ENCODE measurements at regions not wholly inside any gene's neighbourhood (a gene's known extent, or its start where the extent isn't known, plus 50 kb on each side); places are given as distances from the start of the nearest gene placed in this dataset.

GRCh38 chr9:134556531-134557068 lies 85.0 kb upstream of the COL5A1 start:
- Mint-ChIP-seq H3K27me3 (ENCODE audit: low read depth in 2 of 2) (no peaks in the 10 kb centered on the region), H3K27ac (no peak overlapping the region), H3K4me3 (no peak overlapping the region), H3K36me3 (no peaks in the 10 kb centered on the region), H3K9me3 (no peaks in the 10 kb centered on the region), H3K4me1 (peaks cover 19 to 20% of the 10 kb centered on the region in 2 donors)
- Histone ChIP-seq H3K9me3 (ENCODE audit: control insufficient read depth, insufficient read depth, low read length) (no peaks in the 10 kb centered on the region), H3K27ac (ENCODE audit: low read length) (no peak overlapping the region), H3K4me1 (ENCODE audit: control insufficient read depth, insufficient read depth, low read length) (peaks cover 25% of the 10 kb centered on the region), H3K4me3 (ENCODE audit: low read length) (no peak overlapping the region), H3K36me3 (ENCODE audit: control insufficient read depth, insufficient read depth, low read length) (no peaks in the 10 kb centered on the region), H3K27me3 (ENCODE audit: control insufficient read depth, insufficient read depth, low read length) (no peaks in the 10 kb centered on the region)
- ATAC-seq, result no peak
- TF ChIP-seq, protein P1, sequence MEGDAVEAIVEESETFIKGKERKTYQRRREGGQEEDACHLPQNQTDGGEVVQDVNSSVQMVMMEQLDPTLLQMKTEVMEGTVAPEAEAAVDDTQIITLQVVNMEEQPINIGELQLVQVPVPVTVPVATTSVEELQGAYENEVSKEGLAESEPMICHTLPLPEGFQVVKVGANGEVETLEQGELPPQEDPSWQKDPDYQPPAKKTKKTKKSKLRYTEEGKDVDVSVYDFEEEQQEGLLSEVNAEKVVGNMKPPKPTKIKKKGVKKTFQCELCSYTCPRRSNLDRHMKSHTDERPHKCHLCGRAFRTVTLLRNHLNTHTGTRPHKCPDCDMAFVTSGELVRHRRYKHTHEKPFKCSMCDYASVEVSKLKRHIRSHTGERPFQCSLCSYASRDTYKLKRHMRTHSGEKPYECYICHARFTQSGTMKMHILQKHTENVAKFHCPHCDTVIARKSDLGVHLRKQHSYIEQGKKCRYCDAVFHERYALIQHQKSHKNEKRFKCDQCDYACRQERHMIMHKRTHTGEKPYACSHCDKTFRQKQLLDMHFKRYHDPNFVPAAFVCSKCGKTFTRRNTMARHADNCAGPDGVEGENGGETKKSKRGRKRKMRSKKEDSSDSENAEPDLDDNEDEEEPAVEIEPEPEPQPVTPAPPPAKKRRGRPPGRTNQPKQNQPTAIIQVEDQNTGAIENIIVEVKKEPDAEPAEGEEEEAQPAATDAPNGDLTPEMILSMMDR (IDR thresholded peaks at IDR 0.05), result no peak
- DNase-seq, result no peak
- intact Hi-C loops (cut with micrococcal nuclease), result no loop called here
- 91% methylated on average over 15 of the region's 15 CpGs for WGBS (ENCODE audit: insufficient coverage)

DNA sequence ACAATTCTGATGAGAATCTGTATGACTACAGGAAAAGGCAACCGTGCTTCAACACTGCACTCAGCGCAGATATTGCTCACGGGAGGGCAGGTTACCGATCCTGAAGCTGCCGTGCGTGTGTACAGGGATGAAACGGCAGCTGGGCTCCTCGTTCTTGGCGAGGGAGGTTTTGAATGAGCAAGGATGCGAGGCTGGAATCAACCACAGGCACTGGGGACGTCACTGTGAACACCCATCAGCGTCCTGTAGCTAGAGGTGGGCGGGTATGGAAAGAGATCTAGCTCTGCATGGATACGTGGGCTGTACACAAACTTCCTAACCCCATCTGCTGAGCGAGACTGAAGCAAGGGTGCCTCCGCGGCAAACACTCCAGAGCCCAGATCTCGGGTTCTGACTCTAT lies 84.3 kb upstream of the COL5A1 start:
- no peaks in the 10 kb centered on the region for H3K9me3 Mint-ChIP-seq
- no peaks in the 10 kb centered on the region for H3K36me3 Mint-ChIP-seq
- H3K27me3 ChIP-seq (ENCODE audit: control insufficient read depth, insufficient read depth, low read length), result no peaks in the 10 kb centered on the region
- 89% methylated on average over 18 of the region's 18 CpGs for WGBS (ENCODE audit: insufficient coverage)
- peaks cover 19 to 20% of the 10 kb centered on the region in 2 donors for H3K4me1 Mint-ChIP-seq
- H3K9me3 ChIP-seq (ENCODE audit: control insufficient read depth, insufficient read depth, low read length), result no peaks in the 10 kb centered on the region
- intact Hi-C loops (cut with micrococcal nuclease), result no loop called here
- DNase-seq, result no peak
- ATAC-seq, result no peak
- H3K4me3 Mint-ChIP-seq, result no peak overlapping the region
- no peak overlapping the region for H3K27ac Mint-ChIP-seq
- TF ChIP-seq, protein P1 (IDR thresholded peaks at IDR 0.05), result no peak
- peaks cover 25% of the 10 kb centered on the region for H3K4me1 ChIP-seq (ENCODE audit: control insufficient read depth, insufficient read depth, low read length)
- H3K4me3 ChIP-seq (ENCODE audit: low read length), result no peak overlapping the region
- no peak overlapping the region for H3K27ac ChIP-seq (ENCODE audit: low read length)
- no peaks in the 10 kb centered on the region for H3K36me3 ChIP-seq (ENCODE audit: control insufficient read depth, insufficient read depth, low read length)
- no peaks in the 10 kb centered on the region for H3K27me3 Mint-ChIP-seq (ENCODE audit: low read depth in 2 of 2)

DNA sequence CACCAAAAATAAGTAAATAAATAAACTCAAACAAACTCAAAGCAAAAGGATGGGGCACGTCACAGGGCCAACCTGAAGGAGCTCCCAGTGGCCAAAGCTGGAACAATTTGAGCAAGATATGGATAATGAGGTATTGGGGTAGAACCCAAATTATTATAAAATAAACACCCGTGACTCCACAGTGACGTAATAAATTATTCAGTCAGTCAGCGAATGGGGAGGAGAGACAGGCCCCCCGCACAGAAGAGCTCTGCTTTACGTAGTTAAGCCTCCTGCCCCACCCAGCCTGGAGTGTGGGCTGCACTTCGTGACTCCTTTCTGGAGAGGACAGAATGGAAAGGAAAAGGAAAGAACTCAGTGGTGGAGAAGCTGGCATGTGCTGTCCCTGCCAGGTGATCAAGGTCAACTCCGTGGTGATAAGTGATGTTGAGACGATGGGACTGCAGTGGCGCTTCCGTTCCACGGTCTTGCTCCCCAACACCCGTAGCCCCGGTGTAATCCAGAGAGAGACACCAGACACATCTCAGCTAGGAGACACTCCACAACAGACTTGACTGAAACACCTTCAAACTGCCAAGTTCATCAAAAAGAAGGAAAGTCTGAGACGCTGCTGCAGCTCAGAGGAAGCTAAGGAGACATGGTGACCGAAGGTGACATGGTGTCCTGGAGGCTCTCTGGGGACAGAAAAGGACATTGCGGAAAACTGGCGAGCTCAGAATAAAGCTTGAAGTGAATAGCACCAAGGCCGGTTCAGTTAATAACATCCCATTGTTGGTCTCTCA lies 83.3 kb upstream of the COL5A1 start:
- DNase-seq, result no peak
- H3K4me1 Mint-ChIP-seq, result peaks cover 19 to 20% of the 10 kb centered on the region in 2 donors
- H3K36me3 Mint-ChIP-seq, result no peaks in the 10 kb centered on the region

More for the DNA sequence above, 83.3 kb upstream of the COL5A1 start:
- intact Hi-C loops (cut with micrococcal nuclease), result no loop called here
- TF ChIP-seq, protein P1 (IDR thresholded peaks at IDR 0.05), result no peak
- H3K4me3 Mint-ChIP-seq, result no peak overlapping the region
- no peaks in the 10 kb centered on the region for H3K9me3 Mint-ChIP-seq
- H3K27ac Mint-ChIP-seq, result no peak overlapping the region
- Histone ChIP-seq H3K4me1 (ENCODE audit: control insufficient read depth, insufficient read depth, low read length) (peaks cover 25% of the 10 kb centered on the region), H3K27me3 (ENCODE audit: control insufficient read depth, insufficient read depth, low read length) (no peaks in the 10 kb centered on the region), H3K27ac (ENCODE audit: low read length) (no peak overlapping the region), H3K9me3 (ENCODE audit: control insufficient read depth, insufficient read depth, low read length) (no peaks in the 10 kb centered on the region), H3K4me3 (ENCODE audit: low read length) (no peak overlapping the region), H3K36me3 (ENCODE audit: control insufficient read depth, insufficient read depth, low read length) (no peaks in the 10 kb centered on the region)
- no peak for ATAC-seq
- H3K27me3 Mint-ChIP-seq (ENCODE audit: low read depth in 2 of 2), result no peaks in the 10 kb centered on the region
- 86% methylated on average over 18 of the region's 19 CpGs for WGBS (ENCODE audit: insufficient coverage)

All from natural killer cell (primary cell).